Globus pallidus (tissue), 1 donor: ENCODE measurements at regions not wholly inside any gene's neighbourhood (a gene's known extent, or its start where the extent isn't known, plus 50 kb on each side); places are given as distances from the start of the nearest gene placed in this dataset.
"Not testable (repeated sequence)": the region's sequence is repeated elsewhere in the genome, so short reads cannot be mapped to it uniquely, and the experiment has no call there.

Experiments used
- DNase-seq: peaks from one replicate; pipeline ENCODE4 v3.0.0-alpha.2; 2015; ENCODE audit warnings: low spot score

GRCh38 chr2:175251425-175252041 lies 70.0 kb upstream of the ATP5MC3 start:
- peak; percentile 20 for DNase-seq

- DNase-seq, result no peak
These were observed 65.6 kb upstream of the ATP5MC3 start for GRCh38 chr2:175247159-175247558.

- no peak for DNase-seq
These were observed 63.2 kb upstream of the ATP5MC3 start for GRCh38 chr2:175244697-175245096.

- no peak for DNase-seq
These were observed 60.2 kb upstream of the ATP5MC3 start for GRCh38 chr2:175241691-175242090.

- not testable (repeated sequence) for DNase-seq
These were observed 58.5 kb upstream of the ATP5MC3 start for GRCh38 chr2:175240033-175240432.

GRCh38 chr2:175236930-175237329 lies 55.4 kb upstream of the ATP5MC3 start:
- no peak for DNase-seq

- DNase-seq, result no peak
These were observed 53.1 kb upstream of the ATP5MC3 start for GRCh38 chr2:175234650-175235049.

- no peak for DNase-seq
These were observed 52.6 kb upstream of the ATP5MC3 start for GRCh38 chr2:175234153-175234552.

GRCh38 chr2:175233135-175233719 lies 51.7 kb upstream of the ATP5MC3 start:
- no peak for DNase-seq
